ENCODE measurements at regions not wholly inside any gene's neighbourhood (a gene's known extent, or its start where the extent isn't known, plus 50 kb on each side); places are given as distances from the start of the nearest gene placed in this dataset.

DNA sequence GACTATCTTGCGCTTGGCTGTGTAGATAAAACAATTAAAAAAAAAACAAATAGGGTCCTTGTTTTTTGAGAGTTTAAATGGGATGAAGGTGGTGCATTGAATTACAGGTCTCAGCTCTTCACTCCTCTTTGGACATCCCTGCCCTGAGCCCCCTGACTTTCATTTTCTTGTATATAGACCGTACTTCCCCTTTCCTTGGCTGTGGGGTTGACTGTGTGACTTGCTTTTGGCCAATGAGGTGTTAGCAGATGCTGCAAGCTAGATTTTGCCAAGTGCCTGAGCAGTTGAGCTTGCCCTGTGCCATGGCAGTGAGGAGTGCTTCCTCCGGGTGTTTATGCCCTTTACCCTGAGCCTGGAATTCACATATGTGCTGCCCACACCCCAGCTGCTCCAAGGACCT lies 386.1 kb upstream of the ZFP64 start:
- TF ChIP-seq, protein P1, sequence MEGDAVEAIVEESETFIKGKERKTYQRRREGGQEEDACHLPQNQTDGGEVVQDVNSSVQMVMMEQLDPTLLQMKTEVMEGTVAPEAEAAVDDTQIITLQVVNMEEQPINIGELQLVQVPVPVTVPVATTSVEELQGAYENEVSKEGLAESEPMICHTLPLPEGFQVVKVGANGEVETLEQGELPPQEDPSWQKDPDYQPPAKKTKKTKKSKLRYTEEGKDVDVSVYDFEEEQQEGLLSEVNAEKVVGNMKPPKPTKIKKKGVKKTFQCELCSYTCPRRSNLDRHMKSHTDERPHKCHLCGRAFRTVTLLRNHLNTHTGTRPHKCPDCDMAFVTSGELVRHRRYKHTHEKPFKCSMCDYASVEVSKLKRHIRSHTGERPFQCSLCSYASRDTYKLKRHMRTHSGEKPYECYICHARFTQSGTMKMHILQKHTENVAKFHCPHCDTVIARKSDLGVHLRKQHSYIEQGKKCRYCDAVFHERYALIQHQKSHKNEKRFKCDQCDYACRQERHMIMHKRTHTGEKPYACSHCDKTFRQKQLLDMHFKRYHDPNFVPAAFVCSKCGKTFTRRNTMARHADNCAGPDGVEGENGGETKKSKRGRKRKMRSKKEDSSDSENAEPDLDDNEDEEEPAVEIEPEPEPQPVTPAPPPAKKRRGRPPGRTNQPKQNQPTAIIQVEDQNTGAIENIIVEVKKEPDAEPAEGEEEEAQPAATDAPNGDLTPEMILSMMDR (IDR thresholded peaks at IDR 0.05; ENCODE audit: low read length, missing control alignments) = no peak
- no peak overlapping the region for H3K4me3 ChIP-seq (replicated peaks; ENCODE audit: low read depth, low read length)
- DNase-seq (ENCODE audit: low read depth) = no peak

DNA sequence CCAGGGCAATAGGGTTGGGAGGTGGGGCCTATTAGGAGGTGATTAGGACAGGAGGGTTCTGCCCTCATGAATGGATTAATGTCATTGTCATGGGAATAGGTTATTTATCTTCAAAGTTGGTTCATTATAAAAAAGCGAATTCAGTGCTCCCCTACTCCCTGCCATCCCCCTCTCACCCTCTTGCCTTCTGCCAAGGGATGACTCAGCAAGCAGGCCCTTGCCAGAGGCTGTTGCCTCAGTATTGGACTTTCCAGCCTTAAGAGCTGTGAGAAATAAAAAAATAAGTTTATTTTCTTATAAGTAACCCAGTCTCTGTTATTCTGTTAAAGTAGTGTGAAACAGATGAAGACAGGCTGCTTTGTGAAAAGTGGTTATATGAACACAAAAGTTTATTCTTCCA lies 381.1 kb upstream of the ZFP64 start:
- TF ChIP-seq, protein P1 (IDR thresholded peaks at IDR 0.05; ENCODE audit: low read length, missing control alignments) = no peak
- H3K4me3 ChIP-seq (replicated peaks; ENCODE audit: low read depth, low read length) = no peak overlapping the region
- DNase-seq (ENCODE audit: low read depth) = peak; percentile 19

DNA sequence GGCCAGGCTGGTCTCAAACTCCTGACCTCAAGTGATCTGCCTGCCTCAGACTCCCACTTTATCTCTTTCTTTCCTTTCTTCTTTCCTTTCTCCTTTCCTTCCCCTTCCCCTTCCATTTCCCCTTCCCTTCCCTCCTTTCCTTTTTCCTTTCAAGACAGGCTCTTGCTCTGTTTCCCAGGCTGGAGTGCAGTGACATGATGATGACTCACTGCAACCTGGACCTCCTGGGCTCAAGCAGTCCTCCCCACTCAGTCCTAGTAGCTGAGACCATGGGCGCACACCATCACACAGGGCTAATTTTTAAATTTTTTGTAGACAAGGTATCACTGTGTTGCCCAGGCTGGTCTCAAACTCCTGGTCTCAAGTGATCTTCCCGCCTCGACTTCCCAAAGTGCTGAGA lies 377.6 kb upstream of the ZFP64 start:
- TF ChIP-seq, protein P1 (IDR thresholded peaks at IDR 0.05; ENCODE audit: low read length, missing control alignments) = no peak
- no peak overlapping the region for H3K4me3 ChIP-seq (replicated peaks; ENCODE audit: low read depth, low read length)
- DNase-seq (ENCODE audit: low read depth) = no peak

DNA sequence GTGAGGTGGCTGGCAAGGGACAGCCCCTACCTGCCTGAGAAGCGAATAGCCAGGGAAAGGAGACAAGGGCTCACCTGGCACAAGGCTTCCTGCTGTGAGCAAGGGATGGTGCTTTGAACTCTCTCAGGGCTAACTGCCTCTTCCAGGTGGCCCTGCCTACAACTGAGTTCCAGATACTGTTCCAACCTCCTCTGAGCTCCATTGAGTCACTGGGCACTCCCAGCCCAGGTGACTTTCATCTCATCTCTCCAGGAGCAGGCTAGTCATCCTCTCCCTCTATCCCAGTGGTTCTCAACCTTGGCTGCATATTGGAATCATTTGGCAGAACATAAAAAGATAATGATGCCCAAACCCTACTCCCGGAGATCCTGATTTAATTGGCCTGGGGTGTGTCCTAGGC lies 374.0 kb upstream of the ZFP64 start:
- DNase-seq (ENCODE audit: low read depth) = no peak
- H3K4me3 ChIP-seq (replicated peaks; ENCODE audit: low read depth, low read length) = no peak overlapping the region
- TF ChIP-seq, protein P1 (IDR thresholded peaks at IDR 0.05; ENCODE audit: low read length, missing control alignments) = no peak

DNA sequence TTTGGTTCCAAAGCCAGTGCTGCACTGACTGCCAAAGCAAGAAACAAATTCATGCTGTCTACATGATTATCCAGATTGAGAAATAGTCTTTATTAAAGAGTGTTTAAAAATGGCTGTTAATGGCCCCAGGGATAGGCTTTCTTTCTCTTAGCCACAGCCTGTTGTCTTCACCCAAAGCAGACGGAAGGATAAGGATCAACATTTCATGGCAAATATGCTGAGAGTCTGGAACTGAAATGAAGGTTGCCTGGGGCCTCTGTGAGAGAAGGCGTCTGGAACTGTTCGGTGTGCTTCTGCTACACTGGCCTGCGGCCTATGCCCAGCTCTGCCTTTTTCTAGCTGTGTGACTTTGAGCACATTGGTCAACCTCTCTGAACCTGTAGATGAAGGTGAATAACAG lies 373.0 kb upstream of the ZFP64 start:
- DNase-seq (ENCODE audit: low read depth) = no peak
- TF ChIP-seq, protein P1 (IDR thresholded peaks at IDR 0.05; ENCODE audit: low read length, missing control alignments) = no peak
- H3K4me3 ChIP-seq (replicated peaks; ENCODE audit: low read depth, low read length) = no peak overlapping the region

DNA sequence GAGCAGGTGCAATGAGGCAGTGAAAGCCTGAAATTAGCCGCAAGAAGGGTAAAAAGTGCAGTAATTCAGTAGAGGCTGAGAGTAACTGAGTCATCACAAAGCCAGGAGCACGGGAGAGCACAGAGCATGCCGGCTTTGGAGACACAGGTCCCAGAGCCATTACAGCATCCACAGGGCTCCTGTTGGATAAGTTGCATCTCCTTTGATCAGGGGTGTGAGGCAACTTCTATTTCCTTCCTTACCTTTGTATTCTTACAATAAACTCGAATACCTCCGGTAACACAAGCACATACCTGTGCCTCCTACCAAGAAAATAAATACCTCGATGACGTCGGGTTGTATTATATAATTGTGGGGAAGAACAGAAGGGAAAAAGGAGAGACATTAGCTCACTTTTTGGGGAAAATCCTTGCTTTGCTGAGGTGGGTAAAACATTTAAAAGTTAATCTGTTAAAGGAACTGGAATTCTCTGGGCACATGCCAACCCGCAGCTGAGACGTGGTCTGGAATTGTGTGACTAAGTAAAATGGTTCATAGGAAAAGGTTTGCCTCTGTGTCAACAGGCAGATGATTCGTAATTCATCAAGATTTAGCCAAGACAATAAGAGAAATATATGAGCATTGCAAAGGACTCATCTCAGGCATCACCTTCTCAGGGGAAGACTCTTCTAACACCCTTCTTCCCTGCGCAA lies 360.7 kb upstream of the ZFP64 start:
- TF ChIP-seq, protein P1 (IDR thresholded peaks at IDR 0.05; ENCODE audit: low read length, missing control alignments) = no peak
- DNase-seq (ENCODE audit: low read depth) = peak; percentile 42
- no peak overlapping the region for H3K4me3 ChIP-seq (replicated peaks; ENCODE audit: low read depth, low read length)

DNA sequence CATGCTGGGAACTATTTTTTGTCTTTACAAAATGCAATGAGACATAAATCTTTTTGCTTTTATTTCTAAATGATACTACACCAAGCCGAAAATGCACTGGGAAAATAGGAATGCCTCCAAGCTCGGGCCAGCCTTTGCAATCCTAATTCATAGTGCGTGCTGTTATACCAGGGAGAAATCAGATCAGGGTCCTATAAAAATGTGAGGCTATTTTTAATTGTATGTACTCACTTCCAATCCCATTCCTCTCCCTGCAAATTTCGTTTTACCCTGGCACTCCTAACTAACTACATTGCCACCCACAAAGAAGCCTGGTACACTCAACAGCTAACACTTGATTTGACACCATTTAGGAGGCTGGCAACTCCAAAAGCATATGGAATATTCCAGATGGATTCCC lies 350.6 kb upstream of the ZFP64 start:
- no peak for DNase-seq (ENCODE audit: low read depth)
- TF ChIP-seq, protein P1 (IDR thresholded peaks at IDR 0.05; ENCODE audit: low read length, missing control alignments) = no peak
- H3K4me3 ChIP-seq (replicated peaks; ENCODE audit: low read depth, low read length) = no peak overlapping the region
